NCI-H128 (cell line): ENCODE measurements at regions not wholly inside any gene's neighbourhood (a gene's known extent, or its start where the extent isn't known, plus 50 kb on each side); places are given as distances from the start of the nearest gene placed in this dataset.

Source experiments
- DNase-seq: peaks from one replicate; lab custom pipeline; 2025; ENCODE audit not compliant: unreplicated experiment; lab: John Stamatoyannopoulos, UW

DNA sequence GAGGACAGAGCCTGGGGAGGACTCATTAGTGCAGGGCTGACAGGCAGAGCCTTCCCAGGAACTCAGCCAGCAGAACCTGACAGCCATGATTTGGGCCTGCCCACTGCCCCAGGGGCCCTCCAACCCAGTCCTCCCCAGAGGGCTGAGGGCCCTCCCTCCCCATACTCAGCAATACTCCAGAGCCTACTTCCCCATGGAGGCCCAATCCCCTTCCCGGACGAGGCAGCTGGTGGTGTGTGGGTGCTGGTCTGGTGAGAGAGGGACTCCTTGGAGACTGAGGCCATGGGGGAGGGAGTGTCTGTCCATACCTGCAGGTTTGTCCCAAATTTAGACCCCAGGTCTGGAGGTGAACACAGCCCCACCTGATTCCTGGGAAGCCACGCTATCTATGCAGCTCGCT, 120.9 kb upstream of the MLN start:
- no peak for DNase-seq

DNA sequence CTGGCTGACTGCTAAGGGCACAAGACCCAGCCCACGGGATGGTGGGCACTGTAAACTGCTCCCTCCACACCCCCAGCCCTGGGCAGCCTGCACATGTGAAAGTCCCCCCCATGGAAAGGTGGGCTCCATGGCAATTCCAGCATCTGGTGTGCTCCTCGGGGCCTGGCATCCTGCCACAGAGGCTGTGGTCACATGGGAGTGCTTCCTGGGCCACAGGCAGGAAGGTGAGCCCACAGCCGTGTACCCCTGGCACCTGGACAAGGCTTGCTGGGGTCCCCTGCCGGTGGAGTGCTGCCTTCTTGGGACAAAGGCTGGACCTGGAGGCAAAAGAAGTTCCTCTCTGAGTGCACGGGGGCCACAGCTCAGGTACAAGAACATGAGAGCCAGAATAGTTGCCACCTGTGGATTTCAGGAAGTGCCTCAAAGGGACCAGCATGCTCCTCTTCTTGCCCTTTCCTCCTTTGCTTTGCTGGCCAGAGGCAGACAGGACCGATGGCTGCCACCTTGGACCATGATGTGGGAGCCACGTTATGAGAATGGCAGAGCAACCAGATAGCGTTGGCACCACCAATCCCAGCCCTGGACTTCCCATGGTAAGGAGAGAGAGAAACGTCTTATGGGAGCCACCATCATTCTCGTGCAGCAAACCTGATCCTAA, 120.2 kb upstream of the MLN start:
- DNase-seq = no peak

DNA sequence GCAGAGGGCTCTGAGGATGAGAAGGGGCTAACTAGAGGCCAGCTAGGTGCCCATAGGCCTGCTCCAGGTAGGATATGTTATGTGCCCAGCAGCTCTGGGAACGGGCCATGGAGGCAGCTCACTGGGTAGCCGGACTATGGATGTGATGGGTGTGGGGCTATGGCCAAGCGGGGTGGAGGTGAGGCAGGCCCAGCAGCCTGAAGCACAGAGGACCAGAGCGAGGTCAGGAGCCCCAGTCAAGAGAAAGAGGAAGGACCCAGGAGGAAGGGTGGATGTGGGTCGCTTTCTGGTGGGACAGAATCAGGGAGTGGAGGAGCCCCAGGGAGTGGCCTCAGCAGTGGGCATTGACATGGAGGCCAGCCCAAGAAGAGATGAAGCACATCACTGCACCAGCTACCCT, 117.9 kb upstream of the MLN start:
- DNase-seq = no peak

DNA sequence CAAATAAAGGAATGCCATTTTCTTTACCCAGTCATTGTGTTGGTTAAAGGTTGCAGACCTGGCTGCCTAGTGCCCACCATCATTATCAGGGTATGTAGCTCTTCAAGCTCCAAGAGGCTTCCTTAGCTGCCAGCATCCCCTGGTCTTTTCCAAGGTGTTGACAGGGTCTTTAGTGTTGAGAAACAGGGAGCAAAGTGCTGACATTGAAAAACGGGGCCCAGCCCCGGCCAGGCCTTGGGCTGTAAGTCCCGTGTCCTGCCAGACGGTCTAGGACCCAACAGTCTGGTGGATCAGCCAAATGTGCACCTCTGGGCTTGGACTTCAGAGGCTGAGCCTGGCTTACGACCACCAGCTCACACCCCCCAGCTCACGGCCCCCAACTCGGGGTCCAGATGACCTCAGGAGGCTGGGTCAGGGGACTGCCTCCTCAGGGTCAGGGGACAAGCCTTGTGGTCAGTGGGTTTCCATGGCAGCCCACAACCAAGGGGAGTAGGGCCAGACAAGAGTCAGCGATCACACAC, 114.4 kb upstream of the MLN start:
- DNase-seq = no peak

DNA sequence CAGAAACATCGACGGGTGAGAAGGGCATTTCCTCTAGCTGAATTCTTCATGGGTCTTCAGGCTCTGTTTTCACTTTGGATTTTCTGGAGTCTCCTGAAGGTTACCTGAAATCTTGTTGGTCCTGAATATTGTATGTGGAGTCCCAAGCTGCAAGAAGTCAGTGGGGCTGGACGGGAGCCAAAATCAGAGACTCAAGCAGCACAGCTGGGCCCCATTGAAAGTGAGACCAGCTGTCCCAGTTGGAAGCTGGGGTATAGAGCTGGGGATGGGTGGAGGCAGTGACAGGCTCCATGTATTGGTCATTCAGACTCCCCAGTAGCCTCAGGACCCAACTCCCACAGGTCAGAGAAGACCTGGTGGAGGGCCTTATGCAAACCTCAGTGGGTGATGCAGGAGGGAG, 111.3 kb upstream of the MLN start:
- DNase-seq = no peak

DNA sequence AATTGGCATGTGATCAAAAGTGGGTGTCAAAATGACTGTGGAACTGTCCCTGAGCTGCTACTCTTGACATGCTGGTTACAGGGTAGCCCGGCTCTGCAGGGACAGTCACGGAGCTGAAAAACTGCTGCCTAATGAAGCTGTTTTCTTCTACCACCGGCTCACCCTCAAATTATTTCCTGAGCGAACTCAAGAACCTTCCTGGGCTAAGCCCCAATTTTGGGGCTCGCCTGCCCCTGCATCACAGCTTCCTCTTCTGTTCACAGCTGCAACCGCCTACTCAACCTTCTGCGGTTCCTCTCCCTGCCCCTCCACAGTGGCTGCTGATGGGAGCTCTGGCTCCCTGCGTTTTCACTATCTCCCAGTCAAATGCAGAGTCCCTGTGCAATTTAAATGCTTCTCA, 110.8 kb upstream of the MLN start:
- no peak for DNase-seq

DNA sequence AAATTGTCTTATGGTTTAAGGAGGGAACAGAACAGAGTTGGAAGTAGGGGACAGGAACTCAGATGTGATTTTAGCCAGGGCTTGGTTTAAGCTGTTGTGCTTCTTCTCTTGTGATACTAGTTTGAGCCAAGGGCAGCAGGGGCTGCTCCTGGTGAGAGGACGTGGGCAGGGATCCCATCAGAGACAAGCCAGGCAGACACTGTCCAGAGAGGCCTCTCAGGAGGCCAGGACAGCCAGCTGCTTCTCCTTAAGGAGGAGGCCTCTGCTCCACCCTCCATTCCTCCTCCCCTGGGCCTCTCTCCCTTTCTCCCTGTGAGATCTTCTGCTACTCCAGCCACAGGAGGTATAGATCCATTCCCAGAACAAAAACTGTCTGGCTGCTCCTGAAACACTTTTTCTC, 108.4 kb upstream of the MLN start:
- DNase-seq = no peak

DNA sequence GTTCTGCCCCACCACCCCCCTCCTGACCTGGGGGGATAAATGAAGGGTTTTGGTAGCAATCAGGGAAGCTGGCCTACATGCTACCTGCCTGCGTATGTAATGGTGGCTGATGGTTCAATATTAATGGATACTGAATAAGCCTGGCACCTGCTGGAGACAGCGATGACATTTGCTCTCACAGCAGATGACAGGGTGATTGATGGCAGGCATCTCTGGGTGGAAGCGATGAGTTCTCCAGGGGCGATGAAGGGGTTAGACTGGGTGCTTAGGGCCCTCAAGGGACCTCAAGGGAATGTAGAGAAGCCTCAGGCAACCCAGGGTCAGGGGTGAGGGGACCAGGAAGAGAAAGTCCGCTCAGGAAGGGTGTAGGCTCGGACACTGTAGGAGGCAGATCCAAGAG, 107.7 kb upstream of the MLN start:
- no peak for DNase-seq

DNA sequence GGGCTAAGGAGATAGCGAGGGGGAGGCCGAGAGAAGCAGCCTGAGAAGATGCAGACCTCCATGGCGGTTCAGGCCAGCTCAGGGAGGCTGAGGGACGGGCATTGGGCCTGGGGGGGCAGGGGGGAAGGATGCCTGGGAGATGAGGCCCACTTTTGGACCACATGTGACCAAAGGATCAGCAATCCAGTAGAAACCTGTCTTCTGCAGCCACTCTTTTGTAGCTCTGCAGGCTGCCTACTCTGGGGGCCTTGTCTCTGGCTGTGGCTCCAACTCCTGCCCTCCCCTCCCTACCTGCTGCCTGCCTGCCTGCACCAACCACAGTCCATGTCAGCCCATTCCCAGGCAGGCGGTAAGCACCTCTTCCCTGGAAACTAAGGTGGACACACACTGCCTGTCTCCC, 106.8 kb upstream of the MLN start:
- DNase-seq = no peak

DNA sequence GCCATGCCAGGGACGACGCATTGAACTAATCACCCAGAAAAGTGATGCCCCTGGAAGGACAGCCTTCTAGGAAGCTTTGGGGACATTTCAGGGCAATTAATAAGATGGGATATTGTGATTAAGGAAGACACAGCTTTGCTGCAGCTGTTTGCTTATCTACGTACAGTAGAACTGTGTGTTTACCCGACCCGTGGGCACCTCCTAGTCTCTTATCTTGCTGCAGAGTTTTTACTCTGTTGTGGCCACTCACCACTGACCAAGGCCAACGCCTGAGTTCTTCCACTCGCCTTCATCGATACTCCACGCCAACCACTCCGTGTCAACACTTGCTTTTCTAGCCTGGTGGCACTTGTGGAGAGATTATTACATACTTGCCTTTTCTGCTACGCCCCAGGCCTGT, 105.9 kb upstream of the MLN start:
- DNase-seq = no peak

DNA sequence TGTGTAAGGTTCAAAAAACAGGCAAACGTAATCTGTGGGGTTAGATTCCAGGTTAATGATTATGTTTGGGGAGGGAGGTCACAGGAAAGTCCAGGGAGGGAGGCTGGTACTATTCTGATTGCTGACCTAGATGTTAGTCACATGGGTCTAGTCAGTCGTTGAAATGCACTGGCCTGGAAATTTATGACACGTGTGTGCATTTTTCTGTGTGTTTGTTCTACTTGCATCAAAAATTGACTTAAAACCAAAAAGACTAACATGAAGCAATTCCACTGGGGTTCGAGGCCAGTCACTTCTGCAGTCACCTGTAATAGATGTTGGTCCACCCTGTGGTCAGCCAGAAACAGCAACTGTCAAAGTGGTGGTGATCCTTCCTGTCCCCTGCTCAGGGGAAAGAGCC, 104.2 kb upstream of the MLN start:
- DNase-seq = no peak

DNA sequence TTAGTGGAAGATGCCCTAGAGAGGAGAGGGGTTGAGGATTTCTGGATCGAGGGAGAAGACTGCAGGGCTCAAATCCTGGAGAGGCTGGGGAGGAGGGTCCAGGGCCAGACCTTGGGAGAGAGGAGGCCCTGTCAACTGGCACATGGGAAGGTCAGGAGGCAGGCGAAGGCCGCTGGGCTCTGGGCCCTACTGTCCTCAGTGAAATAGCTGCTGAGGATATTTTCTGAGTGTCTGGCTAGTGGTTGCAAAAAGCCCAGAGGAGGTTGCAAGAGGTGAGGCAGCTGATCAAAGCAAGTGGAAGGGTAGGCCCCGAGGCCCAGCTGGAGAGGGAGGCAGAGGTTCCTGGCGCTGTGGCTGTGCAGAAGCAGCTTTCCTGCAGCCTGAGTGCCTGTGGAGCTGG, 103.4 kb upstream of the MLN start:
- no peak for DNase-seq

DNA sequence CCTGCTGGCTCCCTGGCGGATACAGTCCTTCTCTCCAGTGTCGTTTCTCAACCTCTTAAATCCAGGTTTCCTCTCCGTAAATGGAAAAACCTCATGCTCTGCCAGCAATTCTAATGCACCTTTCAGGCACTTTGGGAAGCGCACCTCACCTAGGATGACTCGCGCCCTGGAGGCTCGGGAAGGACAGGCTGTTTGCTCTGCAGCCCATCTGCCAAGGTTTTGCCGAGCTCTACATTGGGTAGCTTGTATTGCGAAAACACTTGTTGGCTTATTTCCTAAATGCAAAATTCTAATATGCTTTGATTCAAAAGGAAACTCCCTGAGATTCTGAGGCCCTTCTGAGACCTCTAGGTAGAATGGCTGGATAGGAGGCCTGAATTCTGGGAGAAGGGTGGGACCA, 102.6 kb upstream of the MLN start:
- no peak for DNase-seq

DNA sequence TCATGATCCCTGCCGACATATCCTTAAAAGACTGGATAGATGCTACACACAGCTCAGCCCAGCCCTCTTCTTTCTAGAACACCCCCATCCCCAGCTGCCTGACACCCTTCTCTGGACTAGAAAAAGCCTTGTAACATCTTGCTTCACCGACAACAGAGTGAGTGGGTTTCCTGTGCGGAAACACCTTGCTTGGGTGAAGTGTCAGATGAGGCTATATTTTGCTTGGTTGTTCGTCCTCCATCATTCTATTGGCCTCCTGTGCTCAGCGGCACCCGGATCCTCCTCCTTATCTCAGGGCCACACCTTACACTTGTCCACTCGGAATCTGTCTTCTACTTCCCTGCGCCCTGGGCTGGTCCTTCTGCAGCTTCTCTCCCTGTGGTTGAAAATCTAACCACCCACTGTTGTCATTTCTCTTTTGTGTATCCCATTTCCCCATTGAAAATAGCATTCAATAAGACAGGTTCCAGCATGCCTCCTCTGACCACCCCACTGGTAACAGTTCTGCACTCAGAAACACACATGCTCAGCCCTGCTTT, 101.3 kb upstream of the MLN start:
- no peak for DNase-seq

DNA sequence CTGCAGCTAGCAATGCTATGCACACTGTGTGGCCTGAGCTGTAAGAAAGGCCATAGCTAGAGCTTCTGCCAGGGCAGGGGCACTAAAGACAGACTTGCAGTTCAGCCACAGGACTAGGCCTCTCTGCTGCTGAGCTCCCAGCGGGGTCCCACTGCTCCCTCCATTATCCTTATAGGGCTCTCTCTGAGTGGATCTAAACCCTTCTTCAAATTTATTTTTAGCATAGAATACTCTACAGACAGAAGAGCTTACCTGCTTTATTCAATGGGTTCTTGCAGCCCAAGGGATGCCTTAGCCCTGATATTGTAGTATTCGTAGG, 100.9 kb upstream of the MLN start:
- no peak for DNase-seq

DNA sequence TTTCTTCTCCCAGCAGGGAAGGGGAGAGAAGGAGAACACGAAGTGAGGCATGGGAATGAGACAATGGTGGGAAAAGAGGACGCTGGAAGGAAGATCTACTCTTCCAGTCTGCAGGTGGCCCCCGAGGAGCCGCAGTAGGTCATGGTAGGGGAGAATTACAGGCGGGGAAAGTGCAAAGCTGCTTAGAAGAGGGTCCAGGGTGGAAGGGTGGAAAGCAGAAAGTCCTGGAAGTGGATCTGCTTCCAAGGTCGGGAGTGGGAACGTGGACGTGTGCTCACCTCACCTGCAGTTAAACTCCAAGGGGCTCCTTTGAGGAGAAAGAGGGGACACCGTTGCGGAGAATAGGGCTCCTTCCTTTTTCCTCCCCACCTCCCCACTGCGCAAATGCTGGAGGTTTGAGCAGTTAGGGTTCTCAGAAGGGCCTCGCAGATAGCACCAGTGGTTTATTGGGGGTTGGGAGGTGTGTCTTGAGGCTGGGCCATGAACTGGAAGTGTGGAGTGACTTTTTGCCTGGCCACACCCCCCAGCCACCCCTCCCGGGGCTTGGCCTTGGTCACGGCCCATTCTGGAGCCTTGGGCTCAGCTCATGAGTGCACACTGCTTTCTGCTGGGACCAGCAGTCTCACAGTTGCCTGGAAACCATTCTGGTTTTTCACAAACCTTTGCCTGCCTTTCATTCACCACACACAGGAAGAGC, 100.4 kb upstream of the MLN start:
- no peak for DNase-seq

DNA sequence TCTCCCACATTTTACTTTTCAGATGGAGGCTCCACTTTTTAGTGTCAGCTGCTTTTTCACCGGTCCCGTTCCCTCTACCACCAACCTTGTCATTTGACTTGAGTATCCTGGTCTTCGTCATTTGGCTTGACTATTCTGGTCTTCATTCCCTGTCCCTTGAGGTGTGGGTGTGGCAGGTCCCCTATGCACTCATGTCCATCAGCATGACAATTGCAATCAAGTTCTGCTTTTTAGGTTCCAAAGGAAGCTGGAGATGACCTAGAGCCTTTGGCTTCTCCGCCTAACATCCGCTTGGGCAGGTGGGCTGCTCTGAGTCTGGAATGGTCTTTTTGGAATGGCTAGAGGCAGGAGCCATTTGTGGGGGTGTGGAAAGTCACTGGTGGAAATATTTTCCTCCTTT, 99.8 kb upstream of the MLN start:
- no peak for DNase-seq

DNA sequence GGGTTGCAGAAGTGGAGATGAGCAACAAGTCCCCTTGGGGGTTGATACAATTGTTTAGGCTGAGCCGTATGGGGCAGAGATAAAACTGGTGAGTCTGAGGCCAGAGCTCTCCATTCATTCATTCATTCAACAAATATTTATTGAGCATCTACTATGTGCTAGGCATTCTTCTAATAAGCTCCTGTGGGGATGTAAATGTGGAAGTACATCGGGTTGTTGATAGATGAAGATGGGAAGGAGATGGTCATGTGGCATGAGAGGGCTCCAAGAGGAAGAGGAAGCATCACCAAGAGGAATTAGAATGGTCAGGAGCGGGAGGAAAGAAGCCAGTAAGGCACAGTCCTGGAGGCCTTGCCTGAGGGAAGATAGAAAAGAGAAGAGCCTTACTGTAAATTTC, 98.7 kb upstream of the MLN start:
- DNase-seq = no peak

DNA sequence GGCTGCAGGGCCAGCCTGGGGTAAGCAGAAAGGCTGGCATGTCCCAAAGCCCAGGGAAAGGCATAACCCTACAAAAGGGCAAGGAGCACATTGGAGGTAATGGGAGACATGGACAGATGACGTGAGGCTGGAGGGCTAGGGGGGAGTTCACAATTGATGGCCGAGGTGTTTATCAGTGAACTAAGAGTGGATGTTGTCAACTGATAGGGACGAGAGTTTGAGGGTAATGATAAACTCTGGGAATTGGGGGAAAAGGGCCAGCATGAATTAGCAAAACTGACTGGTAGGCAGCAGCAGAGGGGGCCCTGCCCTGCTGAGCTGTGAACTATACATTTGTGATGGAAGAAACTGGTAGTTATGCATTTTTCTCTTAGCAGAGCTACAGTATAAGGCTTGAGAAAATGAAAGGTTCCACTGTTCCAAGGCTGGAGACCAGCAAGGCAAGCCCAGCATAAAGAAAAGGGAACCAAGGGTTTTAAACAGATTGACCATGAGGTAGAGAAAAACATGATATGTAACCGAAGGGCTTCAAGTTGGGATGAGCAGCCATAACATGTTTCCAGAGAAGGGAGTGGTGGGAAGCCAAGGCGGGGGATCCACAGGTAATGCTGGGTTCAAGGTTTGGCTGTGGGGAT, 98.1 kb upstream of the MLN start:
- no peak for DNase-seq

DNA sequence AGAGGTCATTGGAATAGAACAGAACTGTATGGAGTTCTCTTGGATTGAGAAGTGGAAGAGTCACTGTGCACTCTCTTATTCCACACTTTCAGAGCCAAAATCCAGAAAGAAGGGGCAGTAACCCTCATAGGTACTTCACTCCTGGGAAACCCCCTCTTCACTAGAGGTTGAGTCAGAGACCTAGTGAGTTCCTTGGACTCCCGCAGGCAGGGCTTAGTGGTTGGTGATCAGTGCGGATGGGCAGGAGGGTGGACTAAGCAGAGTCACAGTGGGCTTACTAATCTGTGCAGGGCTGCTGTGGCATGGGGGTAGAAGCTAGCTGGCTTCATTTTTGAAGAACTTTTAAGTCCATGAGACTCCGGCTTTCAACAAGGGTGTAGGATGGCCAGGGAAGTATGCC, 95.0 kb upstream of the MLN start:
- no peak for DNase-seq

DNA sequence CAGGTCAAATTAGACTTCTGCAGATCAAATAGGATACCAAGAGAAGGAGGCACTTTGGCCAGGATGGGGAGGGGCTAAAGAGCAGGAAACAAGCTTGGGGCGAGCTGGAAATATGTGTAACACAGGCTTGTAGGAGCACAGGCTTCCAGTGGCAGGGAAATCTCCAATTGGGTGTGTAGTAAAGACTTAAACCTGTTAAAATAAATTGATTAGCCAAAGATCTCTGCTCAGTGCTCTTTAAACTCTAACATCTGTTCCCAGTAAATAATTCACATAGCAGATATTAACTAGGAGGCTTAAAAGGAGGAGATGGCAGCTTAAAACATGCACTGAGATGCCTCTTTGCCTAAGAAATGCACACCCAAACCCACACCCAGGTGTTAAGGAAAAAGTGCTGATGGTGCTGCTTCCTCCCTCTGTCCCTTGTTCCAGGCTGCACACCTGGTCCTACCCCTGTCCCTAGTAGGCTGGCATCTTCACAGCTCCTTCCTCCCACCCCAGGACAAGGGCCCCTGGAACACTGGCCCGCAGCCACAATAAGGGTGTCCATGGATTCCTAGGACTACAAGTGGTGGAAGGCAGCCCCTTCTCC, 93.5 kb upstream of the MLN start:
- no peak for DNase-seq
